GM21423 (cell line): ENCODE measurements at regions not wholly inside any gene's neighbourhood (a gene's known extent, or its start where the extent isn't known, plus 50 kb on each side); places are given as distances from the start of the nearest gene placed in this dataset.
A peak's percentile ranks its signal among the peaks of the same experiment; 100 is the strongest.
"Not testable (repeated sequence)": the region's sequence is repeated elsewhere in the genome, so short reads cannot be mapped to it uniquely, and the experiment has no call there.

Experiments used
- ATAC-seq: cut with Tn5 transposase; IDR thresholded peaks from one replicate; pipeline ENCODE4 v1.9.1; 2021; ENCODE audit warnings: mild to moderate bottlenecking, moderate library complexity; ENCODE audit not compliant: unreplicated experiment

DNA sequence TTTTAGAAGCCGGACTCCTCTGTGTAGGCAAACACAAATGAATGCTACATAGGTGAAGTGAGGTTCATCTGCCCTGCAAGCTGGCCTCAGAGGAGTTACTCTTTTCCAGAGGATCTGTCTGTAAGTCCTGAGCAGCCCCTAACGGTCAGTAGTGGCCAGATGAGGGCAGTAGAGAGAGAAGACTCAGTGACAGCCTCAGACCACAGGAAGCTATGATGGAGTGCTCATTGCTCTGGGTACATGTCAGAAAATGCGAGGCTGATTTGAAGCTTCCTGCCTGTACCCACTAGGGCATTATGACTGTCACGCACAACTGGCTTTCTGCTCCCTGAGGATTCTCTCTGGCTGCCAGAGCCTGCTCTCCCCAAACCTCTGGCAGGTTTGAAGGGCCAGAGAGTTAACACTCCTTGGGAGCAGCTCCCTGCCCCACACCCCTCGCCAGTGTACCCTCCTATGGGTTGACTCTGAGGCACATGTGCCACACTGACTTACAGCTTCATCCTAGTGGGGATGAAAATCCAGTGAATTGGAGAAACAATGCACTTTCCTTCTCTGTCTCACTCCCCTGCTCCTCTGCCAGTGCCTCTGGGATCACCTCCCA is 141.5 kb downstream of the GABRG2 start:
- peak; percentile 97 for ATAC-seq

DNA sequence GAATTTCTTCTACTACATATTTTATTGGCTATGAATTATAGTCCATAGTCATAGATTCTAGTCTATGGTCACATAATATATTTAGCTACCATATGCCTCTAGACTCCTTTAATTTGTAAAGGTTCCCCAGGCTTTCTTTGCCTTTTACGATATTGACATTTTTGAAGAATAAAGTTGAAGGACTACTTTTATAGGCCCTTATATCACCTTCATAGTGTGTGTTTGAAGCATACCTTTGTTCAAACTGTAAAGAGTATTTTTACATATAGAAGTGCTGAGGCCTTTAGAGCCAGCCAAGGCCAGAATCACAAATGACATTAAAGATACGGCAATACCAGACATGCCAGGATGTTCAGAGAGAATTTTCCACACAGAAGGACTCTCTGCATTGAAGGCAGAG is 147.0 kb downstream of the GABRG2 start:
- ATAC-seq = no peak

DNA sequence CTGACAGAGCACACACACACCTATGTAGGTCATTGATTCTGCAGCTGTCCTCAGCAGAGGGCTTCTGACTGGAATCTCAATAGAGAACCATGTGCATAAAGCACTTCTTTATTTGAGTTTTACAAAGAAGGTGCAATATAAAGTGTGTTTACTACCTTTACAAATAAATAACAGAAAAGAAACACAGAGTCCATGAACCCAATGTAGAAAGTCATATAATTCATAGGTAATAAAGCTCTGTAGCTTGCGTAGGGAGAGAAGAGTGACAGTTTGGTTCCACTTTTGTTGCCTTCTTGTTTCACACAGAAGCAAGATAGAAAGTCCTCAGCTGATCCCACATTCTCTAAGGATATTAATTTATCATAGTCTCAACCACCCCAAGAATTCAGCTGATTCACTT is 149.5 kb downstream of the GABRG2 start:
- ATAC-seq = no peak

DNA sequence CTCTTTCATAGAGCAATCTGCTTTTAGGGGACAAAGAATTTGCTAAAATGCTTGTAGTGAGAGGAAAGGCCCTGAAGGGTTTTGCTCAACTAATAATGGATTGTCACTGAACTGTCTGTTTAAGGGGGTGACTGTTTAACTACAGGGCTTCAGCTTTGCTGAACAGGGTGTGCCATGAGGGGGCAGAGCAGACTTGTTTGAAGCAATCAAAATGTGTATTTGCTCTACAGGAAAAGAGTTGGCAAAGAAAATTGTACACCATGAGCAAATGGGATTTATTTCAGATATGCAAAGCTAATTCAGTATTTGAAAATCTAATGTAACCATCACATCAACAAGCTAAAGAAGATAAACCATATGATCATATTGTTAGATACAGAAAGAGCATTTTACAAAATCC is 154.3 kb downstream of the GABRG2 start:
- ATAC-seq = no peak

DNA sequence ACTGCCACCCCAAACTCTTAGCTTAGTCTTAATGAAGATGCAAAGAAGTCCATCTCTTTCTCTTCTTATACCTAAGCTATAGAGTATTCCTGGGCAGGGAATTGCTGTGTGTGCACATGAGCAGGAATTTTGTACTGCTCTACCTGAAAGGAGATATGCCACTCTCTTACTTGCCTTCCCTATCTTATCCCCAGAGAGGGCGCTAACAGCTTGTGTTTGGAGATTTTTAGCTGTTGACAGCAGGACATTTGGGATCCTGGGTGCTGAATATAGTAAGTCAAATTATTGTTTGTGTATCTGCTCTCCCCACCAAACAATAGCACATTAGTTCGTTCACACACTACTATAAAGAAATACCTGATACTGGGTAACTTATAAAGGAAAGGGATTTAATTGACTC is 159.5 kb downstream of the GABRG2 start:
- ATAC-seq = no peak

DNA sequence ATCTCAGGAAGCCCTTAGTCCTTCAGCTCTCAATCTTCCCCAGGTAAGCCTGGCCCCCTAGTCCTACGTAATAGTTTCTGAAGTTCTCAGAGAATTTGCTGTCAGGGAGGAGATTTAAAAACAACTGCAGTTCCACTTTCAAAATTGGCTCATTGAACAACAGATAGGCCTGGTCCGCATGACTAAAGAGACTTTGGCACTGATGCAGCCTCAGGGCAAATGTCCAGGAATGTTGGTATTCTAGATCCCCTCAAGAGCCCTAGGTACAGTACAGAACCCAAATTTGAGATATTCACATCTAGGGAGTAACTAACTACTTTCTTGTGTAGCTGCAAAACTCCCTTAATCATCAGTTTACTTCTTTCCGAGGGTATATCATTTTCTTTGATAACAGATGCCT is 162.8 kb downstream of the GABRG2 start:
- ATAC-seq = no peak

DNA sequence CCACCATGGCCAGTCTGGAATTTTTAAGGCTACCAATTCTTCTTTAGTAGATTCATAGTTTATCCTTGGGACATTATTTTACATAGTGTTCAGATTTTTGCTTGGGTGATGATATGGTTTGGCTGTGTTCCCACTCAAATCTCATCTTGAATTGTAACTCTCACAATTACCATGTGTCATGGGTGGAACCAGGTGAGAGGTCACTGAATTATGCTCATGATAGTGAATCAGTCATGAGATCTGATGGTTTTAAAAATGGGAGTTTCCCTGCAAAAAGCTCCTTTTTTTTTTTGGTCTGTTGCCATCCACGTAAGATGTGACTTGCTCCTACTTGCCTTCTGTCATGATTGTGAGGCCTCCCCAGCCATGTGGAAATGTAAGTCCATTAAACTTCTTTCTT is 163.9 kb downstream of the GABRG2 start:
- no peak for ATAC-seq

DNA sequence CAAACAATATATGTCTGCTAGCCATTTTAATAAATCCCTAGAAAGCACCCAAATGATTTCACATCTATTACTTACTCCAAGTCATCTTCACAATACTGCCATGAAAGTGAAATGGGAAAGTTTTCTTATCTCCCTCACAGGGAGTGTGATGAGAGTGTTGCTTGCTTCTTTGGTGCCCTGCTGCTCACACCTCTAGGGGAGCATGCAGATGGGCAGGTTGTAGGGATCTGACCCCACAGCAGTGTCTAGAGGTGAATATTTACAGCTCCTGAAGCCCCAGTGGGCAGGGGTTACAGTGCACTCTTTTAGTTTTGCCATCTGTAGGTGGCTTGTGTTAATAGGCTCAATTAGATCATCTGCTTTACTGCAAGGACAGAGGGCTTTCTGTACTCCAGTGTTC is 173.2 kb downstream of the GABRG2 start:
- ATAC-seq = no peak

DNA sequence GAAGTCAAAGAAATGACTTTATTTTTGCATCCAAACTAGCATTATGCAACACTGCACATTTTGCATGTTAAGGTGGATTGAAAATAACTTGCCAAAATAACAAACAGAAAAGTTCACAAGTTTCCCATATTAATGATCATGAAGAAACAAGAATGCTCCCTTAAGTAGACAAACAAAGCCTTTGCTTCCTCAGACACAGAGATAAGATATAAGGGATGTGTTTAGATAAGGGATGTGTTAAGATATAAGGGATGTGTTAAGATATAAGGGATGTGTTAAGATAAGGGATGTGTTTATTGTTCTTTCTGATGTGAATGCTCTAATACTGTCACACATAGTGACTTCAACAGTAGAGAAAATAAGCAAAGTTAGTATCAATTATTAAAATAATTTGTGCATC is 174.8 kb downstream of the GABRG2 start:
- ATAC-seq = no peak

DNA sequence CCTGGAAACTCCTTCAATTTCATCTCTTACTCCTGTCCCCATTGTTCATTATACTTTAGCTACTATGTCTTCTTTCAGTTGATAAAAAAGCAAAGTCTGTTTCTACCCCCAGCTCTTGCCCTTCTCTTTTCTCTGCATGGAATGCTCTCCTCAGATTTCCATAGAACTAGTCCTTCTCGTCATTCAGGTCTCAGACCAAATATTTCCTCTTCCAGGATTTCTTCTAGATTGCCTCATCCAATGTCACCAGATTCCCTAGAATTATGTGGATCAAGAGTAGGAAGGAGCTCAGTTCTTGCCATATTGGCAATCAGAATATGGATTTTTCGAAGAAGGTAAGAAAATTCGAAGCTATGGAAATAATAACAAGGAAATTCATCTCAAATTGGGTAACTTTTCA is 176.1 kb downstream of the GABRG2 start:
- no peak for ATAC-seq

DNA sequence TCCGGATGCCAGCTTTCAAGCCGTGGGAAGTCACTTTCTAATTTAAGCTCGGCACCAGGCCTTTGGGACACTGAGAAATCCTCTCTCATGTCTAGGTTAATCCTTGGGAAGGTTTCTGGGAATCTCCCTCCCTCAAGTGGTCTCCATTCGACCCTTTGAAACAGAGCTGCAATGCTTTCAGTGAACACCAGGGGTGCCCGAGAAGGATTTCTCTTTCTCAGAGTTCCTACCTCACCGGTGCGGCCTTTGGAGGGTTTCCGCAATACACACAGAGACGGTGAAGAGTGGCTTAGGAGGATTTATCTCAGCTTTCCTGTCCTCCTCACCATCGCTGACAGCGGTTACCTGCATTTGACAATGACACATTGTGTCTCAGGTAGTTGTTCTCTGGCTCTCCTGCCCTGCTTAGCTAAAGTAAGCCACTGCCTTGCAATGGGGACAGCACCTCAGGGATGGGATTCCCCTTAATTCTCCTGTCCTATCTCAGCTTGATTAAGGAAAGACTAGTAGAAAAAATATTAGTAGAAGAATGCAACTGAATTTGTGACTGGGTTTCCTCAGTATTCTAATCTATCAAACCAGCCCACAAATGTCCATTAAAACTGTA is 180.6 kb downstream of the GABRG2 start:
- ATAC-seq = no peak

DNA sequence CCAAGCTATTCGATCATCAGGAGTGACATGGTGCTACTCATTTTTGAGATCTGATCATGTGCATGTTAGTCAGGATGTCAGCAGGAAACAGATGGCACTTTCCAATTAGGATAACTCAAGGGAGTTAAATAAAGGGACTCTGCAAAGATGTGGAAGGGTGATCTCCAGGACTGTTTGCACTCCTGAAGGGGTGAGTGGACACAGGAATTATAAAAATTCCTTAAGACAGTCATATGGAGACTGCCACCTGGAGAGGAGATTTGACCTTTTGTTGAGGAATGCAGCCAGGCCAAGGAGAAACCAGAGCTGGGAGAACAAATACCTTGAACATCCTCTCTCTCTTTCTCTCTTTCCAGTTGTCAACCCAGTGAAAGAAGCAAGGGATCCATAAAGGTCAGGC is 189.1 kb downstream of the GABRG2 start:
- no peak for ATAC-seq

DNA sequence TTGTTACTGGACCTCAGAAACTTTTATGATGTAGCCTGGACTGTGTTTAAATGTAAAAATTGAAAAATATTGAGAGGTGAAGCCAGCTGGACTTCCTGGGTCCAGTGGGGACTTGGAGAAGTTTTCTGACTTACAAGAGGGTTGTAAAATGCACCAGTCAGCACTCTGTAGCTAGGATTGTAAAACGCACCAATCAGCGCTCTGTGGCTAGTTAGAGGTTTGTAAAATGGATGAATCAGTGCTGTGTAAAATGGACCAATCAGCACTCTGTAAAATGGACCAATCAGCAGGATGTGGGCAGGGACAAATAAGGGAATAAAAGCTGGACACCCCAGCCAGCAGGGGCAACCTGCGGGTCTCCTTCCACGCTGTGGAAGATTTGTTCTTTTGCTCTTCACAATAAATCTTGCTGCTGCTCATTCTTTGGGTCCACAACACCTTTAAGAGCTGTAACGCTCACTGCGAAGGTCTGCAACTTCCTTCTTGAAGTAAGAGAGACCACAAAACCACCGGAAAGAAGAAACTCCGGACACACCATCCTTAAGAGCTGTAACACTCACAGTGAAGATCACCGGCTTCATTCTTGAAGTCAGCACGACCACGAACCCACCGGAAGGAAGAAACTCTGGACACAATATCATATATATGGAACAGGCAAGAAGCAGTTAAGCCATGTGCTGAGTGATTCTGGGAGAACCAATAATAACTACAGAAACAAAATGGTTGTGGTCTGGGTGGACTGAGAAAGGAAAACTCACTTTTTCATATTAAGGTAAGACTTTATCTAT is 201.3 kb downstream of the GABRG2 start:
- ATAC-seq = peak; percentile 95

DNA sequence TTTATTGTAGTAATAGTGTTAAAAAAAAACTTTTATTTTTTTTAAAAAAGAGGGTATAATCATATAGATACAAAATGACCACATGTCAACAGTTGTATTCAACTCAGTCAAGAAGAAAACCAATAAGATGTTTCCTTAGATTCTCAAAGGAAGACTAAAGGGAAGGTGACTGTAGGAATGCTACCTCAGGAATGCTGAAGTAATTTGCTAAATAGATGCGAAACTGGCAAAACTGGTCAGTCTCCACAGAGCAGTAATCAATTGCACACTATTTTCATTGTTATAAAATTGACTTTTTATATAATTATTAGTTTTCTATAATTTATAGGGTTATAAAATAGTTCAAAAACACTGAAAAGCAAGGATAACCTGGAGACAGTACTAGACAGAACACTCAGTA is 204.8 kb downstream of the GABRG2 start:
- no peak for ATAC-seq

DNA sequence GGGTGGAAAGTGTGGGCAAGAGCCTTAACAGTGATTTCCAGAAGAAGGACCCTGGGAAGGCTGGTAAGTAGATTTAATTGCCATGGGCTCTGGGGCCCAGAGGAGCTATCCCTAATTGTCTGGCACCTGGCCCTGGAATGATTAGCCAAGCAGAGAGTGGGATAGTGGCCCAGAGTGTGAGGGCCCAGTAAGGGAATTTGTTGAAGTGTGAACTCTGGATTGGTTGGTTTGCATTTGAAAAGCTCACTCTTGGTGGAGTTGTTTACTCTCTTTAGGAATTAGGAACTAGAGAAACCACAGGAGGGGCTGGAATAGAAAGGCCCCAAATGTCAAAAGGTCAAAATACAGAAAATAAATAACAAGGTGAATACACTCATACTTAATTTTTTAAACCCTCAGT is 207.1 kb downstream of the GABRG2 start:
- ATAC-seq = no peak

DNA sequence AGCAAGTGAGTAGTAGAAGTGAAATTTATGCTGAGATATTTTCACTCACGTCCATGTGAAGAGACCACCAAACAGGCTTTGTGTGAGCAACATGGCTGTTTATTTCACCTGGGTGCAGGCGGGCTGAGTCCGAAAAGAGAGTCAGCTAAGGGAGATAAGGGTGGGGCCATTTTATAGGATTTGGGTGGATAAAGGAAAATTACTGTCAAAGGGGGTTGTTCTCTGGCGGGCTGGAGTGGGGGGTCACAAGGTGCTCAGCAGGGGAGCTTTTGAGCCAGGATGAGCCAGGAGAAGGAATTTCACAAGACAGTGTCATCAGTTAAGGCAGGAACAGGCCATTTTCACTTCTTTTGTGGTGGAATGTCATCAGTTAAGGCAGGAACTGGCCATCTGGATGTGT is 207.8 kb downstream of the GABRG2 start:
- not testable (repeated sequence) for ATAC-seq

DNA sequence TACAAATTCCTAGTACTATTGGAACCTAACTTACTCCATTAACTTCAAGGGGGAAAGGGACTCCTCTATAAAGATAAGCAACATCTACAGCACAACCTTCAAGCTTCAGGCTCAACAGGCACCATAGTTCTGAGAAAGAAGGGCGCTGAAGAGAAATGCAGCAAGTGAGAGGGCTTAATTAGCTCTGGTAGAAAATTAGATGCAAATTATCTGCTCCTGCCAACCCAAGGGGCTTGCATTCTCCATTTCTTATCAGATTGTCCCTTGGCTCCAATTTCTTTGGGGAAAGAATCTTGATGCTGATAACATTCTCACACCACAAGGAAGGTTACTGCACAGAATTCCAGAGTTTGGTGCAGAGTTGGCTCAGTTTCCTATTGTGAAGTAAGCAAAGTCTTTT is 214.6 kb downstream of the GABRG2 start:
- no peak for ATAC-seq

DNA sequence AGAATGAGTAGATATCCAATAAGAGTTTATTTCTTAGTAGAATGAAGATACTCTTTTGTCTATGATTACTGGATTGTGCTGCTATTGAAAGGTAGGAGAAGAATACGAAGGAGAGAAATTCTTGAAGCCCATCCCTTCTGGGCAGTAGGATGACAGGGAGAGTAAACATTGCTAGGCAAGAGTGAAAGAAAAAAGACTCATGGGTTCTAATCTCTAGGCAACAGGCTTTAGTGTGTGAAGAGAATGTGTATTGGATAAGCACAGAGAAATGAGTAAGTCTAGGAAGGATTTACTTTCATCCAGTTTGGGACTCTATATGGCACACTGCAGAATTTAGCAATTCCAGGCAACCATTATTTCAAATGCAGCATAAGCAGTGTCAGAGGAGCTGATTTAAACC is 216.0 kb downstream of the GABRG2 start:
- no peak for ATAC-seq

DNA sequence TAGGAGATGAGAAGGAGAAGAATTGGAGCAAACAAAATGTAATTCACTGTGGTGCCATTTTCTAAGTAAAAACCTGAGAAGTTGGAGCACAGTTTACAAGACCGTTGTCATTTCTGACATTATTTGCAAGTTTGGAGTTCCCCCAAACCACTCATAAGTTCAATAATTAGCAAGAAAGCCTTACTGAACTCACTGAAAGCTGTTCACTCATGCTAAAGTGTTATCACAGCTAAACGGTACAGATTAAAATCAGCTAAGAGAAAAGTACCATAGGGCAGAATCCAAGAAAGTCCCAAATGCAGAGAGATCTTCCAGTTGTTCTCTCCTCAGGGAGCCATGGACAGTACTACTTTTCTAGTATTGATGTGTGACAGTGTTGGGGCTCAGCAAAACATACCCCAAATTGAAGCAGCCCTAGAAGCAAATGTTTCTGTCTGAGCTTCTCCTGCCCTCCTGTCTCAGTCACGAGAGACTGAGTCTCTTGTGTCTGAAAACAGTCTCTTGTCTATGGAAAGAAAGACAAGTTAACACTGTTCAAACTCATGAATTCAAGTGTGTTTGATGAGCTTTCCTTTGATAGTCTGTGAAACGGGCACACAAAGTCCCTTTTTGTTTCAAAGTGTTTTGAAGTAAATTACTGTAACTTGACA is 221.2 kb downstream of the GABRG2 start:
- peak; percentile 74 for ATAC-seq

DNA sequence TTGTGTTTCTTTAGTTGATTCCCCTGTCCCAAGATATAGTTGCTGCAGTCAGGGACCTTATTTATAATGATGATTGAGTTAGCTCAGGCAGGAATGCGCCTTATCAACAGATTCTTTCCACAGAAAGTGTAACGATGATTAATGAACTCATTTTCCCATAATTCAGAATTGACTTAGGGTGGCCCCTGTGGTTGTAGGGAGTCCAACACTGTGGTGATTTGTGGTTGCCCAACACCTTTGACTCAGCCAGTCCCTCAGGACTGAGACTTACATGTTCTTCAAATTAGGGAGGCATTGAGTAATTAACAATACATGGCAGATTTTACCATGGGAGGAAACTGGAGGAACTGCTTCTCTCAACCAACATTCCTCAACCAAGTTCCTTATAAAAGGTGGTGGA is 221.9 kb downstream of the GABRG2 start:
- peak; percentile 41 for ATAC-seq

DNA sequence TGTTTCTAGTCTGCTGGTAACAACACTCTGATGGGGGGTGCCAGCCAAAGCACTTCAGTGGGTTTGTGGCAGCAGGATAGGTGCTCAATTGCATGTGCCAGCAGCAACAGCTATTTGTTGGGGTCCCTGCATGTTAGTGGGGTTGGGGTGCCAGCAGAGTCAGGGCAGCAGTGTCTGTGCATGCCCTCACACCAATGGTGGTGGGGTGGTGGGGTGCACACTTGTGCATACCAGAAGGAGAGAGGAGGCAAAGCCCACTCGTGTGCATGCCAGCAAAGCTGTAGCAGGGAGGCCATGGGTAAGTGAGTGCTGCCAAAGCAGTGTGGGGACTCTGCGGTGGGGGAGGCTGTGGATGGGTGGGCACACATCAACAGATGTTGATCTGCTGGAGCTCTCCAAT is 232.2 kb downstream of the GABRG2 start:
- ATAC-seq = no peak

DNA sequence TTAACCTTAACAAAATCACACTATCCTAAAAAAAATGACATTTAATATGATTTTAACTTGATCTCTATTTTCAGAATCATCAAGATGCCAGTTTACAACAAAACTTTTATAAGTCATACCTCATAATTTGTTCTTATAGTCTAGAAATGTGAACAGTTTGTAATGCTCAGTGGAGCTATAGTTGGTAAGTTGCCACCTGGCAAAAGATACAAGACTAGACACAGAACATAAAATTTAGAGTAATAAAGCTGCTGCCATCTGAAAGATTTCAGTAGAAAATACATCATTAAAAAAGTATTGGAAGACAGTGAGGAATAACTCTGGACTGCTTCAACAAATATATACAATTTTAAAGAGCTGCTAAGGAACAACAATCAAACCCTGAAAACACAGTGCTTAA is 233.8 kb downstream of the GABRG2 start:
- no peak for ATAC-seq
